Body of pancreas (tissue), 4 donors: ENCODE measurements at regions not wholly inside any gene's neighbourhood (a gene's known extent, or its start where the extent isn't known, plus 50 kb on each side); places are given as distances from the start of the nearest gene placed in this dataset.

ENCODE experiments used
- POLR2A ChIP-seq, 3 donors: fragments of 450-650 bp; IDR thresholded peaks; one replicate each; pipeline ENCODE4 v1.6.1; 2016; ENCODE audit warnings: antibody characterized with exemption in 3 of 3, mild to moderate bottlenecking in 2 of 3
- TF ChIP-seq, protein P1 (sequence below), 7 experiments: fragments of 450-650 bp in 4 of 7; fragments of 200-600 bp in 3 of 7; sonication (generic) in 3 of 7; IDR thresholded peaks; one replicate each; pipeline ENCODE4 v1.5.1; 2016 to 2019; ENCODE audit warnings: antibody characterized with exemption in 7 of 7

DNA sequence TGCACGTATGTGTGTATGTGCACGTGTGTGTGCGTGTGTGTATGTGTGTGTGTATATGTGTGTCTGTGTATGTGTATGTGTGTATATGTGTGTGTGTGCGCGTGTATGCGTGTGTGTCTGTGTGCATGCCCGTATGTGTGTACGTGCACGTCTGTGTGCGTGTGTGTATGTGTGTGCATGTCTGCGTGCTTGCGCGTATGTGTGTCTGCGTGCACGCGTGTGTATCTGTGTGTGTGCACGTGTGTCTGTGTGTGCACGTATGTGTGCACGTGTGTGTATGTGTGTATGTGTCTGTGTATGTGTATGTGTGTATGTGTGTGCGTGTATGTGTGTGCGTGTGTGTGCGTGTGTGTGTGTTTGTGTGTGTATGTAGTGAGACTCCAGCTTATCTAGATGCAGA is 97.5 kb upstream of the SPATS2L start:
- TF ChIP-seq, protein P1, sequence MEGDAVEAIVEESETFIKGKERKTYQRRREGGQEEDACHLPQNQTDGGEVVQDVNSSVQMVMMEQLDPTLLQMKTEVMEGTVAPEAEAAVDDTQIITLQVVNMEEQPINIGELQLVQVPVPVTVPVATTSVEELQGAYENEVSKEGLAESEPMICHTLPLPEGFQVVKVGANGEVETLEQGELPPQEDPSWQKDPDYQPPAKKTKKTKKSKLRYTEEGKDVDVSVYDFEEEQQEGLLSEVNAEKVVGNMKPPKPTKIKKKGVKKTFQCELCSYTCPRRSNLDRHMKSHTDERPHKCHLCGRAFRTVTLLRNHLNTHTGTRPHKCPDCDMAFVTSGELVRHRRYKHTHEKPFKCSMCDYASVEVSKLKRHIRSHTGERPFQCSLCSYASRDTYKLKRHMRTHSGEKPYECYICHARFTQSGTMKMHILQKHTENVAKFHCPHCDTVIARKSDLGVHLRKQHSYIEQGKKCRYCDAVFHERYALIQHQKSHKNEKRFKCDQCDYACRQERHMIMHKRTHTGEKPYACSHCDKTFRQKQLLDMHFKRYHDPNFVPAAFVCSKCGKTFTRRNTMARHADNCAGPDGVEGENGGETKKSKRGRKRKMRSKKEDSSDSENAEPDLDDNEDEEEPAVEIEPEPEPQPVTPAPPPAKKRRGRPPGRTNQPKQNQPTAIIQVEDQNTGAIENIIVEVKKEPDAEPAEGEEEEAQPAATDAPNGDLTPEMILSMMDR (IDR thresholded peaks at IDR 0.05): no peak
- TF ChIP-seq POLR2A (IDR thresholded peaks at IDR 0.05): no peak
